Inferior parietal cortex (tissue), 1 donor: ENCODE measurements at regions not wholly inside any gene's neighbourhood (a gene's known extent, or its start where the extent isn't known, plus 50 kb on each side); places are given as distances from the start of the nearest gene placed in this dataset.

ENCODE experiments used
- DNase-seq: peaks from one replicate; pipeline ENCODE4 v3.0.0-alpha.2; 2016; ENCODE audit errors: extremely low spot score

- no peak for DNase-seq
Measured at GRCh38 chr11:96607864-96608558, 218.2 kb downstream of the JRKL start.

GRCh38 chr11:96614101-96614500 lies 224.3 kb downstream of the JRKL start:
- DNase-seq, result no peak

- DNase-seq, result no peak
Measured at GRCh38 chr11:96614846-96615245, 225.0 kb downstream of the JRKL start.

GRCh38 chr11:96620464-96621044 lies 230.7 kb downstream of the JRKL start:
- DNase-seq, result no peak

GRCh38 chr11:96621161-96621560 lies 231.3 kb downstream of the JRKL start:
- no peak for DNase-seq

- no peak for DNase-seq
Measured at GRCh38 chr11:96622026-96622634, 232.3 kb downstream of the JRKL start.

GRCh38 chr11:96624126-96624525 lies 234.3 kb downstream of the JRKL start:
- DNase-seq, result no peak

- DNase-seq, result no peak
Measured at GRCh38 chr11:96627376-96627775, 237.6 kb downstream of the JRKL start.

- DNase-seq, result no peak
Measured at GRCh38 chr11:96635655-96636054, 245.8 kb downstream of the JRKL start.

GRCh38 chr11:96641261-96641660 lies 251.4 kb downstream of the JRKL start:
- DNase-seq, result no peak

- no peak for DNase-seq
Measured at GRCh38 chr11:96642583-96642982, 252.8 kb downstream of the JRKL start.

GRCh38 chr11:96643173-96643572 lies 253.4 kb downstream of the JRKL start:
- no peak for DNase-seq

GRCh38 chr11:96647621-96648020 lies 257.8 kb downstream of the JRKL start:
- no peak for DNase-seq

- DNase-seq, result no peak
Measured at GRCh38 chr11:96648991-96649390, 259.2 kb downstream of the JRKL start.

GRCh38 chr11:96652516-96652915 lies 262.7 kb downstream of the JRKL start:
- DNase-seq, result no peak

- no peak for DNase-seq
Measured at GRCh38 chr11:96655474-96655873, 265.7 kb downstream of the JRKL start.

- DNase-seq, result no peak
Measured at GRCh38 chr11:96658436-96658835, 268.6 kb downstream of the JRKL start.

GRCh38 chr11:96664110-96664509 lies 274.3 kb downstream of the JRKL start:
- DNase-seq, result no peak

GRCh38 chr11:96680211-96681018 lies 290.6 kb downstream of the JRKL start:
- DNase-seq, result no peak

GRCh38 chr11:96681019-96681716 lies 291.4 kb downstream of the JRKL start:
- DNase-seq, result no peak

GRCh38 chr11:96694338-96694737 lies 304.5 kb downstream of the JRKL start:
- no peak for DNase-seq

- no peak for DNase-seq
Measured at GRCh38 chr11:96696731-96697130, 306.9 kb downstream of the JRKL start.
